RWPE1 (cell line): ENCODE measurements at regions not wholly inside any gene's neighbourhood (a gene's known extent, or its start where the extent isn't known, plus 50 kb on each side); places are given as distances from the start of the nearest gene placed in this dataset.

Experiments used
- CTCF ChIA-PET: fragments of 350-600 bp; sonication (Branson Sonifier 250); formaldehyde crosslinking; extraction: SDS; loops from one replicate; lab custom pipeline; 2021; lab: Yijun Ruan, JAX
- POLR2A ChIA-PET: fragments of 400-600 bp; formaldehyde crosslinking; extraction: SDS; loops from one replicate; lab custom pipeline; 2020; ENCODE audit warnings: antibody characterized with exemption; ENCODE audit not compliant: low non-redundant PET; lab: Yijun Ruan, JAX
- DNase-seq: peaks from one replicate; pipeline ENCODE4 v3.0.0; 2012; ENCODE audit warnings: low spot score
- H3K27ac ChIP-seq: fragments of 450-650 bp; 2 replicates; pipeline ENCODE4 v1.5.1; 2017
- CTCF ChIP-seq: fragments of 450-650 bp; conservative IDR thresholded peaks from 2 replicates; pipeline ENCODE4 v1.5.1; 2017; ENCODE audit warnings: low read depth, mild to moderate bottlenecking

DNA sequence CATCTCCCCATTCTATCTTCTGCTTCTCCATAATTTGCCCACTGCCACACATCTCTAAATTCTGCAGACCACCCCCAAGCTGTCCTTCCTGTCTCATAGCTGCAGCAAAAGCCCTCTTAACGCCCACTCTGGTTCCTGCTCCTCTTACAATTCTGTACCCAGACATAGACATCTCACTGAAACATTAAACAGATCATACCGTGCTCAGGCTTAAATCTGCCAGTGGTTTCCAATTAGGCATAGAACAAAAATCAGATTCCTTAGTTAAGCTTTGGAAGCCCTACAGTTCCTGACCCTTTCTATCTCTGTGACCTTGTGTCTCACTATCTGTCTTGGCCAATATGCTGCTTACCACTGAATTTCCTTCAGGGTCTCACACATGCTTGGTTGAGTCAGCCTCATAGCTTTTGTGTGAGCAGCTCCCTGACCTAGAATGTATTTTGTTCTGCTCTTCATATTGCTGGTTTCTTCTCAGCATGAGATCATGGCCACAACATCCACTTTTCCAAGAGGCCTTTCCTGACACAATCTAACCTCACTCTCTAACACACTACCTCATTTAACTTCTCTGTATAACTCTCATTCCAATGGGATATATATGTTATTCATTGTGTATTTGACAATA, 749.7 kb downstream of the MAFB start:
- TF ChIP-seq CTCF = no peak
- H3K27ac ChIP-seq = no peak overlapping the region
- no peak for DNase-seq
- ChIA-PET POLR2A (no interaction called here), CTCF (no interaction called here)

- POLR2A ChIA-PET = no interaction called here
- no peak for TF ChIP-seq CTCF
- no peak overlapping the region for H3K27ac ChIP-seq
- no peak for DNase-seq
- CTCF ChIA-PET = interaction anchor here (0.6 kb wide), 1 partner anchor 592 kb away, joined by 4 read pairs; no protein-coding TSS in a partner anchor
Observed at GRCh38 chr20:39936401-39936800, 752.6 kb downstream of the MAFB start.

GRCh38 chr20:39935901-39936300, 753.1 kb downstream of the MAFB start:
- ChIA-PET POLR2A (no interaction called here), CTCF (interaction anchor here (0.6 kb wide), 1 partner anchor 591 kb away, joined by 4 read pairs; no protein-coding TSS in a partner anchor)
- DNase-seq = no peak
- no peak for TF ChIP-seq CTCF
- no peak overlapping the region for H3K27ac ChIP-seq

DNA sequence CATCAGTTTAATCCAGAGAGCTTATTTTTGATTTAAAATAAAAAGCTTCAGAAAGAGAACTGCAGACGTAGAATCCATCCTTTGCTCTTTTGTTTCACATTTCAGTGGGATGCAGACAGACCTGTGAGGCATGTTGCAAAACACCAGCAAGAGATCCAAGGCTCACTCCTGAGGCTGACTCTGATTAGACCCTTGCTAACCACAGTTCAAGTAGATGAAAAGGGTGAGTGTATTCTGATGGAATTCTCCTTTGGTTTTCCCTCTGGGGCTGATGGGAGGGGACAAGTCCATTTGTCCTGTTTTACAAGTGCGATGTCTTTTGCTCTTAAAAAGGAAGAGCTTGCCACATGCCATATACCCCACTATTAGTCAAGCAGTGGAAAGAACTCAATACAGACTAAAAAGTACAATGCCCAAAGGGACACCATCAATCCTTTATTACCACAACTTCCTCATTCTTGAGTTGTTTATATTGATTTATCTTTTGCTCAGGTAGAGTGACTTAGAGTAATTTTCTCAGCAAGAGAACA, 772.7 kb downstream of the MAFB start:
- ChIA-PET CTCF (interaction anchor here (0.6 to 0.7 kb wide), 2 partner anchors 100 to 868 kb away, joined by 3 to 4 read pairs; no protein-coding TSS in a partner anchor), POLR2A (no interaction called here)
- no peak for DNase-seq
- no peak overlapping the region for H3K27ac ChIP-seq
- no peak for TF ChIP-seq CTCF

DNA sequence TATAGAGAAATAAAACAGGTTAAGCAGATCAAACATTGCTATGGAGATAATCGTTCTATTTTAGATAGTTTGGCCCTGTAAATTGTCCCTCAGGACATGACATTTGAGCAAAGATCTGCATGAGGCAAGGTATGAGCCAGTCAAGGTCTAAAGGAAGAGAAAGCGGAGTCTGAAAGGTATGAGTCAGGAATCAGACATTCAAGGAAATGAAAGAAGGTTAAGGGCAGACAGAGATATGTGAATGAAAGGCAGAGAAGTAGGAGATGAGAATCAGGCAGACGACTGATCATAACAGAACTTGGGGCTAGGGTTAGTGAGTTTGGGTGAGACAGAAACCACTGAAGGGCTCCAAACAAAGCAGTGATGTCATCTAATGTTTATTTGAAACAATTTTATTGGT, 775.8 kb downstream of the MAFB start:
- no peak for TF ChIP-seq CTCF
- POLR2A ChIA-PET = no interaction called here

GRCh38 chr20:39911497-39911896, 777.5 kb downstream of the MAFB start:
- POLR2A ChIA-PET = no interaction called here

More for the DNA sequence above, 775.8 kb downstream of the MAFB start:
- no peak for DNase-seq
- no peak overlapping the region for H3K27ac ChIP-seq
- CTCF ChIA-PET = no interaction called here

More at GRCh38 chr20:39911497-39911896, 777.5 kb downstream of the MAFB start:
- TF ChIP-seq CTCF = no peak
- no peak overlapping the region for H3K27ac ChIP-seq
- no peak for DNase-seq
- CTCF ChIA-PET = no interaction called here
